Sigmoid colon (tissue), 4 donors: ENCODE measurements at regions not wholly inside any gene's neighbourhood (a gene's known extent, or its start where the extent isn't known, plus 50 kb on each side); places are given as distances from the start of the nearest gene placed in this dataset.

Experiments used
- EP300 ChIP-seq, 4 donors: sonication (generic); formaldehyde crosslinking; IDR thresholded peaks; one replicate each; pipeline ENCODE4 v1.6.1; 2017; ENCODE audit warnings: antibody characterized with exemption in 4 of 4
- POLR2A ChIP-seq, 2 donors: fragments of 450-650 bp; IDR thresholded peaks; one replicate each; pipeline ENCODE4 v1.6.1; 2016; ENCODE audit warnings: antibody characterized with exemption in 2 of 2, mild to moderate bottlenecking in 2 of 2, moderate library complexity in 2 of 2
- TF ChIP-seq, protein P1 (sequence below), 4 experiments: fragments of 450-650 bp in 3 of 4; fragments of 200-600 bp in 1 of 4; IDR thresholded peaks; one replicate each; pipeline ENCODE4 v1.5.1; 2016 to 2019; ENCODE audit warnings: antibody characterized with exemption in 4 of 4, mild to moderate bottlenecking in 3 of 4, moderate library complexity in 2 of 4

DNA sequence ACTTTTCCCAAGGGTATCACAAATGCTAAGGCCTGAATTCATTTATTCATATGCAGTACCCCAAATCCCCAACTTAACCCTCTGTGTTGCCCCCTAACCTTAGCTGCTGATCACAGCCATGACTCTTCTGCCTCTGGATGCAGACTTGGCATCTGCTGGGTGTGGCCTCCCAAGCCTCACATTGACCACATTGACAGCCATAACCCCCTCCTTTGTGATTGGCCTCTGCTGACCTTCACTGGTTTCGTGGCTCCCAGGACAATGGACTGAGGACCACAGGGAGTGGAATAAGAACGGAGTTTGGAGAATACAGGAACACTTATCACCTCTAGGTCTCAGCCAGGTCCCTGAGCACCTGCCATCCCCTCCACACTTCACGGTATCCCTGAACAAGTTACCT, 123.6 kb upstream of the CPEB2 start:
- TF ChIP-seq POLR2A (IDR thresholded peaks at IDR 0.05) = no peak
- TF ChIP-seq, protein P1, sequence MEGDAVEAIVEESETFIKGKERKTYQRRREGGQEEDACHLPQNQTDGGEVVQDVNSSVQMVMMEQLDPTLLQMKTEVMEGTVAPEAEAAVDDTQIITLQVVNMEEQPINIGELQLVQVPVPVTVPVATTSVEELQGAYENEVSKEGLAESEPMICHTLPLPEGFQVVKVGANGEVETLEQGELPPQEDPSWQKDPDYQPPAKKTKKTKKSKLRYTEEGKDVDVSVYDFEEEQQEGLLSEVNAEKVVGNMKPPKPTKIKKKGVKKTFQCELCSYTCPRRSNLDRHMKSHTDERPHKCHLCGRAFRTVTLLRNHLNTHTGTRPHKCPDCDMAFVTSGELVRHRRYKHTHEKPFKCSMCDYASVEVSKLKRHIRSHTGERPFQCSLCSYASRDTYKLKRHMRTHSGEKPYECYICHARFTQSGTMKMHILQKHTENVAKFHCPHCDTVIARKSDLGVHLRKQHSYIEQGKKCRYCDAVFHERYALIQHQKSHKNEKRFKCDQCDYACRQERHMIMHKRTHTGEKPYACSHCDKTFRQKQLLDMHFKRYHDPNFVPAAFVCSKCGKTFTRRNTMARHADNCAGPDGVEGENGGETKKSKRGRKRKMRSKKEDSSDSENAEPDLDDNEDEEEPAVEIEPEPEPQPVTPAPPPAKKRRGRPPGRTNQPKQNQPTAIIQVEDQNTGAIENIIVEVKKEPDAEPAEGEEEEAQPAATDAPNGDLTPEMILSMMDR (IDR thresholded peaks at IDR 0.05) = no peak
- TF ChIP-seq EP300 (IDR thresholded peaks at IDR 0.05) = no peak
